ENCODE measurements at regions not wholly inside any gene's neighbourhood (a gene's known extent, or its start where the extent isn't known, plus 50 kb on each side); places are given as distances from the start of the nearest gene placed in this dataset.

- TF ChIP-seq TAF1 (IDR thresholded peaks at IDR 0.05; ENCODE audit: borderline replicate concordance, insufficient read depth, low read length): no peak
- no peak for TF ChIP-seq POLR2AphosphoS5 (IDR thresholded peaks at IDR 0.05; ENCODE audit: low read depth, low read length)
- no peak for TF ChIP-seq SIN3A (IDR thresholded peaks at IDR 0.05; ENCODE audit: borderline replicate concordance, insufficient read depth, low read length)
- no peak for TF ChIP-seq REST (IDR thresholded peaks at IDR 0.05; ENCODE audit: insufficient read depth in 1 of 2, low read depth in 2 of 2, low read length in 2 of 2)
- no peak for TF ChIP-seq FOXP2 (optimal IDR thresholded peaks at IDR 0.05; ENCODE audit: borderline replicate concordance, extremely low read depth, extremely low read length, insufficient read depth)
Observed at GRCh38 chrX:4850312-4850711, 1136.9 kb upstream of the PRKX start.

All from PFSK-1 (cell line).